Choroid plexus epithelial cell (primary cell): ENCODE measurements at regions not wholly inside any gene's neighbourhood (a gene's known extent, or its start where the extent isn't known, plus 50 kb on each side); places are given as distances from the start of the nearest gene placed in this dataset.
"Not testable (repeated sequence)": the region's sequence is repeated elsewhere in the genome, so short reads cannot be mapped to it uniquely, and the experiment has no call there.

Experiments used
- DNase-seq: peaks from one replicate; pipeline ENCODE4 v3.0.0-alpha.2; 2010; ENCODE audit warnings: low read depth
- H3K4me3 ChIP-seq: 2 replicates; pipeline ENCODE4 v1.5.1; 2011; ENCODE audit warnings: low read depth, mild to moderate bottlenecking, control low read depth, low read length, moderate library complexity
- TF ChIP-seq, protein P1 (sequence below): conservative IDR thresholded peaks from 2 replicates; pipeline ENCODE4 v1.5.1; 2011; ENCODE audit warnings: low read depth, mild to moderate bottlenecking, control low read depth, inconsistent platforms, low read length, moderate library complexity

GRCh38 chr14:103192246-103192840 lies 69.1 kb downstream of the TNFAIP2 start:
- TF ChIP-seq, protein P1, sequence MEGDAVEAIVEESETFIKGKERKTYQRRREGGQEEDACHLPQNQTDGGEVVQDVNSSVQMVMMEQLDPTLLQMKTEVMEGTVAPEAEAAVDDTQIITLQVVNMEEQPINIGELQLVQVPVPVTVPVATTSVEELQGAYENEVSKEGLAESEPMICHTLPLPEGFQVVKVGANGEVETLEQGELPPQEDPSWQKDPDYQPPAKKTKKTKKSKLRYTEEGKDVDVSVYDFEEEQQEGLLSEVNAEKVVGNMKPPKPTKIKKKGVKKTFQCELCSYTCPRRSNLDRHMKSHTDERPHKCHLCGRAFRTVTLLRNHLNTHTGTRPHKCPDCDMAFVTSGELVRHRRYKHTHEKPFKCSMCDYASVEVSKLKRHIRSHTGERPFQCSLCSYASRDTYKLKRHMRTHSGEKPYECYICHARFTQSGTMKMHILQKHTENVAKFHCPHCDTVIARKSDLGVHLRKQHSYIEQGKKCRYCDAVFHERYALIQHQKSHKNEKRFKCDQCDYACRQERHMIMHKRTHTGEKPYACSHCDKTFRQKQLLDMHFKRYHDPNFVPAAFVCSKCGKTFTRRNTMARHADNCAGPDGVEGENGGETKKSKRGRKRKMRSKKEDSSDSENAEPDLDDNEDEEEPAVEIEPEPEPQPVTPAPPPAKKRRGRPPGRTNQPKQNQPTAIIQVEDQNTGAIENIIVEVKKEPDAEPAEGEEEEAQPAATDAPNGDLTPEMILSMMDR: no peak
- no peak for DNase-seq
- no peak overlapping the region for H3K4me3 ChIP-seq

DNA sequence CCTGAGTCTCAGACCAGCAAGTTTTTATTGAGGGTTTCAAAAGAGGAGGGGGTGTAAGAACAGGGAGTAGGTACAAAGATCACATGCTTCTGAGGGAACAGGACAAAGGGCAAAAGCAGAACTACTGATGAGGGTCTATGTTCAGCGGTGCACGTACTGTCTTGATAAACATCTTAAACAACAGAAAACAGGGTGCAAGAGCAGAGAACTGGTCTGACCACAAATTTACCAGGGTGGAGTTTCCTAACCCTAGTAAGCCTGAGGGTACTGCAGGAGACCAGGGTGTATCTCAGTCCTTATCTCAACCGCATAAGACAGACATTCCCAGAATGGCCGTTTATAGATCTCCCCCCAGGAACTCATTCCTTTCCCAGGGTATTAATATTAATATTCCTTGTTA lies 69.6 kb downstream of the TNFAIP2 start:
- not testable (repeated sequence) for DNase-seq, H3K4me3 ChIP-seq

DNA sequence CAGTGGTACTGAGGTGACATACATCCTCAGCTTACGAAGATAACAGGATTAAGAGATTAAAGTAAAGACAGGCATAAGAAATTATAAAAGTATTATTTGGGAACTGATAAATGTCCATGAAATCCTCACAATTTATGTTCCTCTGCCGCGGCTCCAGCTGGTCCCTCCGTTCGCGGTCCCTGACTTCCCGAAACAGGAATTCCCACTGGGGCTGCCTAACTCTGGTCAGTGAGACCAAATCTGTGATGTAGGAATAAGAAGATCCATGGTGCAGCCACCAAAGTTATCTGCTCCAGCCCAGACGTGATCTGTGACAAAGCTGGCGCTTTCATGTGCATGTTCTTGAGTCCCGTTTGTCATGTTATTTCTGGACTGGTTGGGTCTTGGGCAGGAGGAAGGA lies 70.2 kb downstream of the TNFAIP2 start:
- not testable (repeated sequence) for H3K4me3 ChIP-seq, DNase-seq

DNA sequence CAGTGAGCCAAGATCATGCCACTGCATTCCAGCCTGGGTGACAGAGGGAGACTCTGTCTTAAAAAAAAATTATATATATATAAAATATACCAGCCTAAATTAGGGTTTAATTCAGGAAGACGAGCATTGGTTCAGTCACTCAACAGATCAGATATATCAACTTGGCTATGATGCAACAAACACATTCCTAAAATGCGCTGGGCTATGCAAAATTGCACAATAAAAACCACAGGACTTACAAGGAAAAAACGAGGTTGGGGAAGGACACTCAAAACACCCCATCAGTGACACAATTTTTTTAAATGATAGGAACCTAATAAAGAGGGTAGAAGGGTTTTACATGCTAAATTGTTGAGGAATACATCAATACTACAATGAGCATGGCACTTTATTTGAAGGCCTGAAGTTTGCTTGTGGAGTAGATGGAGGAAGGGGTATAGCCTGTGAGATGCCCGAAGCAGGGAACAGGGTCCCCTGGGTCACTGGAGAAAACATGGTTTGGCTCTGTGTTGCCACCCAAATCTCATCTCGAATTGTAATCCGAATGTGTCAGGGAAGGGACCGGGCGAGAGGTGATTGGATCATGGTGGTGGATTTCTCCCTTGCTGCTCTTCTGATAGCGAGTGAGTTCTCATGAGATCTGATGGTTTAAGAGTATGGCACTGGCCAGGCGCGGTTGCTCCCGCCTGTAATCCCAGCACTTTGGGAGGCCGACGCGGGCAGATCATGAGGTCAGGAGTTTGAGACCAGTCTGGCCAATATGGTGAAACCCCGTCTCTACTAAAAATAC lies 71.2 kb downstream of the TNFAIP2 start:
- no peak overlapping the region for H3K4me3 ChIP-seq
- TF ChIP-seq, protein P1: no peak
- DNase-seq: peak; percentile 82

GRCh38 chr14:103195828-103196615 lies 72.8 kb downstream of the TNFAIP2 start:
- DNase-seq: no peak
- H3K4me3 ChIP-seq: no peak overlapping the region
- TF ChIP-seq, protein P1: no peak

DNA sequence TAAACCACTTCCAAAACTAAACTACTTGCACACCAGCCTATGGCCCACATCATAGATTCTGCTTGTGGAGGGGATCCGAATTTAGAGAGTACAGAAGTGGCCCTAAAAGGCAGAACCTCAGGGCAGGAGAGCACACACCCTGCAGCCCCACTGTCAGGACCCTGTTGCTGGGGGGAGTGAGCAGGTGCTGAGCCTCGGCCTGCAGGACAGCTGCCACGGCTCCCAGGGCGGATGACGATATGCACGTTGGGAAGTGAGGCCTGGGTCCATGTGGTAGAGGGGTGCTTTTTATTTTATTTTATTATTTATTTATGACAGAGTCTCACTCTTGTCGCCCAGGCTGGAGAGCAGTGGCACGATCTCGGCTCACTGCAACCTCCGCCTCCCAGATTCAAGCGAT lies 73.5 kb downstream of the TNFAIP2 start:
- no peak overlapping the region for H3K4me3 ChIP-seq
- TF ChIP-seq, protein P1: no peak
- no peak for DNase-seq

GRCh38 chr14:103198131-103199105 lies 75.2 kb downstream of the TNFAIP2 start:
- peak; percentile 64 for DNase-seq
- TF ChIP-seq, protein P1: no peak
- H3K4me3 ChIP-seq: no peak overlapping the region
